GM12878 (cell line): ENCODE measurements at regions not wholly inside any gene's neighbourhood (a gene's known extent, or its start where the extent isn't known, plus 50 kb on each side); places are given as distances from the start of the nearest gene placed in this dataset.

Experiments used
- ATAC-seq: fragments of 200-7000 bp; cut with Tn5 transposase; 3 replicates; pipeline ENCODE4 v1.9.1; 2020; ENCODE audit warnings: mild to moderate bottlenecking, moderate library complexity
- BruUV-seq: library from RNA; stranded (reverse); fragments of 400-500 nt; replicated peaks from 2 replicates; lab custom pipeline; 2021; lab: Mats Ljungman, UMichigan
- CTCF ChIA-PET: fragments of 300-600 bp; sonication (Branson Sonifier 250); formaldehyde crosslinking; extraction: SDS; loops from one replicate; lab custom pipeline; 2021; ENCODE audit warnings: inconsistent platforms; lab: Yijun Ruan, JAX
- POLR2A ChIA-PET: fragments of 350-600 bp; formaldehyde crosslinking; extraction: SDS; loops from one replicate; lab custom pipeline; 2021; ENCODE audit warnings: inconsistent platforms; lab: Charles Lee
- RAD21 ChIA-PET: fragments of 300-600 bp; sonication (Branson Sonifier 250); formaldehyde crosslinking; loops from one replicate; lab custom pipeline; 2023; ENCODE audit warnings: antibody characterized with exemption; ENCODE audit not compliant: unreplicated experiment; lab: Charles Lee
- SMC1A ChIA-PET: fragments of 300-600 bp; sonication (Branson Sonifier 250); formaldehyde crosslinking; loops from one replicate; lab custom pipeline; 2023; ENCODE audit not compliant: unreplicated experiment, uncharacterized antibody; lab: Charles Lee
- DNase-seq: peaks from one replicate; pipeline ENCODE4 v3.0.0-alpha.2; 2011; ENCODE audit warnings: low read depth, low spot score
- FAIRE-seq: peaks from 3 replicates; lab custom pipeline; 2011; peaks lifted over from hg19 to GRCh38; lab: Jason Lieb, UNC
- H2AFZ ChIP-seq: 2 replicates; pipeline ENCODE4 v1.6.0; 2011; ENCODE audit warnings: low read depth, low read length, control low read depth; ENCODE audit not compliant: control insufficient read depth
- H3K27ac ChIP-seq: 2 replicates; pipeline ENCODE4 v1.5.1; 2011; ENCODE audit warnings: control low read depth; ENCODE audit not compliant: control insufficient read depth, insufficient read depth
- H3K27me3 ChIP-seq, 2 experiments: replicated peaks in 1 of 2; 2 replicates each; pipeline versions ENCODE4 v1.6.0 to v1.6.1; 2011; ENCODE audit warnings: low read length in 1 of 2; ENCODE audit not compliant: control insufficient read depth in 2 of 2, insufficient read depth in 2 of 2
- H3K36me3 ChIP-seq, 2 experiments: 2 replicates each; pipeline ENCODE4 v1.5.1; 2011; ENCODE audit warnings: low read length in 1 of 2; ENCODE audit not compliant: control insufficient read depth in 2 of 2, insufficient read depth in 2 of 2
- H3K4me1 ChIP-seq: 2 replicates; pipeline ENCODE4 v1.6.1; 2011; ENCODE audit warnings: mild to moderate bottlenecking, low read length, moderate library complexity, mixed read lengths; ENCODE audit not compliant: control insufficient read depth, insufficient read depth
- H3K4me2 ChIP-seq: 2 replicates; pipeline ENCODE4 v1.6.0; 2011; ENCODE audit warnings: control low read depth; ENCODE audit not compliant: control insufficient read depth, insufficient read depth
- H3K4me3 ChIP-seq: fragments of 200-600 bp; sonication (generic); 2 replicates; pipeline ENCODE4 v1.5.1; 2016
- H3K79me2 ChIP-seq: 2 replicates; pipeline ENCODE4 v1.6.0; 2011; ENCODE audit warnings: low read length; ENCODE audit not compliant: control insufficient read depth, insufficient read depth
- H3K9ac ChIP-seq: 2 replicates; pipeline ENCODE4 v1.8.0; 2011; ENCODE audit warnings: low read length, control low read depth, mixed read lengths; ENCODE audit not compliant: control insufficient read depth, insufficient read depth
- H3K9me3 ChIP-seq: replicated peaks from 3 replicates; pipeline ENCODE4 v1.5.1; 2011; ENCODE audit warnings: mild to moderate bottlenecking, low read length; ENCODE audit not compliant: control insufficient read depth, insufficient read depth
- H4K20me1 ChIP-seq: 2 replicates; pipeline ENCODE4 v1.6.0; 2011; ENCODE audit not compliant: control insufficient read depth, insufficient read depth
- CBX3 ChIP-seq: fragments of 200-600 bp; sonication (generic); IDR thresholded peaks from 2 replicates; pipeline ENCODE4 v1.6.1; 2016; ENCODE audit warnings: low read depth, borderline replicate concordance
- CHD2 ChIP-seq: IDR thresholded peaks from 2 replicates; pipeline ENCODE4 v1.6.1; 2011; ENCODE audit warnings: low read depth, low read length, improper control_type of control experiment, borderline replicate concordance
- ESRRA ChIP-seq: IDR thresholded peaks from 2 replicates; pipeline ENCODE4 v1.6.1; 2012; ENCODE audit warnings: mild to moderate bottlenecking, low read length, improper control_type of control experiment
- IRF5 ChIP-seq: fragments of 450-650 bp; IDR thresholded peaks from 2 replicates; pipeline ENCODE4 v1.6.1; 2017; ENCODE audit warnings: borderline replicate concordance
- KLF5 ChIP-seq: fragments of 450-650 bp; IDR thresholded peaks from 2 replicates; pipeline ENCODE4 v1.6.1; 2014; ENCODE audit warnings: mild to moderate bottlenecking; ENCODE audit not compliant: partially characterized antibody
- PML ChIP-seq: IDR thresholded peaks from 2 replicates; pipeline ENCODE4 v1.6.1; 2012; ENCODE audit warnings: low read length, inconsistent platforms
- TARDBP ChIP-seq: IDR thresholded peaks from 2 replicates; pipeline ENCODE4 v1.6.1; 2016; ENCODE audit warnings: borderline replicate concordance
- ZBTB11 ChIP-seq: fragments of 450-650 bp; formaldehyde crosslinking; IDR thresholded peaks from 2 replicates; pipeline ENCODE4 v1.5.0; 2022; ENCODE audit warnings: mild to moderate bottlenecking, missing genetic modification characterization
- WGBS: methylation state at CpG from one replicate; pipeline ENCODE4 v1.1.6; 2016; ENCODE audit warnings: low lambda C conversion rate; ENCODE audit not compliant: insufficient replicate concordance, insufficient coverage; ENCODE audit errors: missing lambda C conversion rate; 5-methylcytosine and 5-hydroxymethylcytosine counted together
- in situ Hi-C: fragments of 300-500 bp; cut with MboI; formaldehyde crosslinking; loops from 9 replicates; pipeline ENCODE4 v1.14.3; 2018; ENCODE audit warnings: mixed read lengths
- intact Hi-C: fragments of 100-400 bp; cut with micrococcal nuclease; formaldehyde crosslinking; loops from one replicate; pipeline ENCODE4 v1.14.2; 2022; ENCODE audit not compliant: unreplicated experiment

- ChIA-PET RAD21 (no interaction called here), CTCF (no interaction called here)
Observed at GRCh38 chr14:29425705-29426482, 501.8 kb downstream of the PRKD1 start.

GRCh38 chr14:29442696-29443095 lies 485.0 kb downstream of the PRKD1 start:
- POLR2A ChIA-PET: no interaction called here
- Histone ChIP-seq H3K4me3 (no peak overlapping the region), H2AFZ (no peak overlapping the region), H4K20me1 (no peaks in the 10 kb centered on the region), H3K79me2 (no peaks in the 10 kb centered on the region), H3K36me3 (no peaks in the 10 kb centered on the region), H3K9ac (no peak overlapping the region), H3K9me3 (no peaks in the 10 kb centered on the region; the same call in 2 of the 3 replicates), H3K27ac (no peak overlapping the region), H3K4me2 (no peak overlapping the region), H3K4me1 (no peaks in the 10 kb centered on the region), H3K27me3 (no peaks in the 10 kb centered on the region)
- FAIRE-seq (no peak), ATAC-seq (no peak), DNase-seq (no peak)
- BruUV-seq: no TSS peak
- CTCF ChIA-PET: interaction anchor here (2.0 kb wide), 1 partner anchor 10 kb away, joined by 6 read pairs; no protein-coding TSS in a partner anchor
- RAD21 ChIA-PET: no interaction called here
- 27% methylated on average over 3 of the region's 3 CpGs for WGBS
- in situ Hi-C loops: no loop called here
- SMC1A ChIA-PET: no interaction called here
- intact Hi-C loops: no loop called here
- TF ChIP-seq ZBTB11 (no peak), CBX3 (no peak), PML (no peak), TARDBP (no peak)

More at GRCh38 chr14:29425705-29426482, 501.8 kb downstream of the PRKD1 start:
- in situ Hi-C loops: no loop called here
- H4K20me1 ChIP-seq: no peaks in the 10 kb centered on the region
- H3K36me3 ChIP-seq: no peaks in the 10 kb centered on the region
- ChIA-PET SMC1A (no interaction called here), POLR2A (no interaction called here)
- H3K4me2 ChIP-seq: no peak overlapping the region
- ATAC-seq (no peak), FAIRE-seq (no peak), DNase-seq (no peak)
- 35% methylated on average over 5 of the region's 5 CpGs for WGBS
- no peak overlapping the region for H3K27ac ChIP-seq
- H3K9ac ChIP-seq: no peak overlapping the region
- TF ChIP-seq IRF5 (no peak), CHD2 (no peak), KLF5 (no peak), ESRRA (no peak)
- intact Hi-C loops: no loop called here
- H3K27me3 ChIP-seq: no peaks in the 10 kb centered on the region
- no peak overlapping the region for H2AFZ ChIP-seq
- no peaks in the 10 kb centered on the region for H3K79me2 ChIP-seq
- no peaks in the 10 kb centered on the region for H3K4me1 ChIP-seq
- no peaks in the 10 kb centered on the region for H3K9me3 ChIP-seq
- no TSS peak for BruUV-seq
- no peak overlapping the region for H3K4me3 ChIP-seq
